HG03439 (cell line): ENCODE measurements at regions not wholly inside any gene's neighbourhood (a gene's known extent, or its start where the extent isn't known, plus 50 kb on each side); places are given as distances from the start of the nearest gene placed in this dataset.

ENCODE experiments used
- ATAC-seq: cut with Tn5 transposase; IDR thresholded peaks from one replicate; pipeline ENCODE4 v1.9.1; 2021; ENCODE audit warnings: mild to moderate bottlenecking, moderate library complexity; ENCODE audit not compliant: unreplicated experiment

DNA sequence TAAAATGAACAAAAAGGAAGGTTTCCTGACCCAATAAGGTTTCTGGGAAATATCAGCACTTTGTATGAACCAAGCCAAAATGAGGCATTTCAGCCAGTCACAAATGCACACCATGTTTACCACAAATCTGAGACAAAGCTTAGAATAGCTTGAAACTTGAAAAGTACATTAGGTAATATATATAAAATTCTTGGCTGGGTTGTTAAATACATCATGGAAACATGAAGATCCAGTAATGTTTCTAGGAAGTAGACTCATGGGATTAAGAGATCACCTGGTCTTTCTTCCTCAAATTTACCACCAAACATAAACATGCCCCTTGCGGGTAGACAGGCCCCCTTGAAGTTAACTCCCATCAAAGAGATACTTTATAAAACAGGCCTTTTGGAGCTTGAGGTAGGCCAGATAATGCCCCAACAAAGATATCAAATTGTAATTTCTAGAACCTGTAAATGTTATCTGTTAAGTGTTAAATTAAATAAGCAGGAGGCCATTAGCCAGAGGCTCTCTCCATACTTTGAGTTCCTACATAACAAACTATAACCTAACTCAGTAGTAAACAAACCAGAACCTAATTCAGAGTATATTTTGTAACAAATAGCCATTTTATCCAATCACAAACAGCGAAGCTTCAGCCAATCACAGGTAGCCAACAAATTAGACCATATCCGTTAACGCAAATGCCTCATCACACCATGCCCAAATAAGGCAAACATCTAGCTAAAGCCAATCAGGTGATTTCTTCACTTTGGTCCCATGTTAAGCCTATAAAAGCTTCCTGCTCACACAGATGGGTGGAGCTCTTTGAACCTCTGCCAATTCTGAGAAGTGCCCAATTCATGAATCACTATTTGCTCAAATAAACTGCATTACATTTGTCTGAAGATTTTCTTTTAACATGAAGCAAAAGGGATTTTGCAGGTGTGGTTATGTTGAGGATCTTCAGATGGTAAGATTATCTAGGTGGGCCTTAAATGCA lies 127.9 kb upstream of the TARS1 start:
- ATAC-seq, result no peak

DNA sequence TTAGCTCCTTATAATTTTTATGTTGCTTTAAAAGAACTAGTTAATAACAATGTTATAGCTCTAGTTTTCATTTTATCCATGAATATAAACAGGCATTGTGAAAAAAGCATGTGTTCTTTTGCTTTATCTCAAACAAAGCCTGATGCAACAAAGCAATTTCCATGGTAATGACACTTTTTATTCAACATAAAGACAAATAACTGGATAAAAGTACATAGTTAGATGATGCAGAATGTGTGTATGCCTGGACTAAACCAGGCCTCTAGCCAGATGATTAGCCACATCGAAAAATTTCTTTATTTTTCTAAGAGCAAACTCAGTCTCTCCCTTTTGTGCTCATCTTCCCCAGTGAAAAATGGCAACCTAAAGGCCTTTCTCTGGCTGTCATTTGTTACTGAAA lies 125.6 kb upstream of the TARS1 start:
- ATAC-seq, result no peak

DNA sequence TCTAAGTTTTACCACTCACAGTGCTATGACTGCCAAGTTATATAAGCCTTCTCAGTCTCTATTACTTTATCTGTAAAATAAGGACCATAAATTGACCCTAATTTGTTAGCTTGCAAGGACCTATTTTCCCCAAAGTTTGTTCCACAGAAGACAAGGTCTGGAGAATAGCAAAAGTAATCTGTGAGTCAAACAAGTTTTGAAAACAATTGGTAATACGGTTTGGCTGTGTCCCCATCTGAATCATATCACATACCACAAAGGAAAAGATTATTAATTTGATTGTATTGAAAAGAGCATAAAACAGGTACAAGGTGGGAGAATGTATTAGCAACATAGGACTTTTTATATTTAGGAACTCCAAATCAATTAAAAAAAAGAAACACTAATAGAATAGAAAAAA lies 124.0 kb upstream of the TARS1 start:
- ATAC-seq, result no peak

DNA sequence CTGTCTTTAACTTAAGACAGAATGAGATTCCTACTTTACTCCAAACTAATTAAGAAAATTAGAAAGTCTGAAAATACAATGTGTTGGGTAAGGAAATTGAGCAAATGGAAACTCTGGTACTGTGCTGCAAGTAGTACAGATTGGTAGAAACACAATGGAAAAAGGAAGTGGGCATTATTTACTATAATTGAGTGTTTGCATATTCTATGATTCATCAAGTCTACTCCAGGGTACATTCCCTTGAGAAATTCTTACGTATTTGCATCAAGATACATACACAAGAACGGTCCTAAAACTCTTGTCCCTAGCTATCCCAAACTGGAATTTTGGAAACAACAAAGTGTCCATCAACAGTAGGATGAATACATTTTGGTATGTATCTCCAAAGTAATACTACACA lies 123.5 kb upstream of the TARS1 start:
- no peak for ATAC-seq

DNA sequence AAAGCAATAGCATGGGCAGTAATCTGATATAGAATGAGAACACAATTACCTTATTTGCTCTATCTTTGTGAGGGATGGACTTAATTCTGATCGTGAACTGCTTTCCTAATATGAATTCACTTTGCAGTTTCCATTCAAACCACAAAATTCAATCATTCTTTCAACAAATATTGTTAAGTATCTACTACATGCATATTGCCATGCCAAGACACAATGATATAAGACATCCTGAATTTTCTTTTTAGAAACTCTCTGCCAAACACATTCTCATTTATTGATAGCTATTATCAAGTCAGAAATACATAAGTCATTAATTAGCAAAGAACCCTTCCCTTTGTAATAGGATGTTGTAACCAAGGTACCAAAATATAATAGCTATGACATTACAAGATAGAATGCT lies 121.6 kb upstream of the TARS1 start:
- ATAC-seq, result no peak

DNA sequence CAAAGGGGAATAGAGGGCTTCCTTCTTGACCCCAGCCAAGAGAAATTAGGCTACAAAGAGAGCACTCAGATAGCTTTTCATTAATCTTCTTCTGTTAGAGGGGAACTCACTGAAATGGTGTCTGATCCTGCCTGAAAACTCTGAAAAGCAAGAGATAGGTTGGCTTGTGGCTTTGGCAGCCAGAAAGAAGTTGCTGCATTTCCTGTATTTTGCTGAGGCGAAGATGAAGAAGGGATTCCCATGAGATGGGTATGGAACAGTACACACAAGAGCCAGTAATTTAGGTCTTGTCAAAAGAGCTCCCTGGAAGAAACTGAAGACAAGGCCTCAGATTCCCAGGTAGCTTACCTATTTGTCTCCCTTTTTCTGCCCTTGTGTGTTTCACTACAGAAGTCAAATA lies 120.9 kb upstream of the TARS1 start:
- ATAC-seq, result no peak

DNA sequence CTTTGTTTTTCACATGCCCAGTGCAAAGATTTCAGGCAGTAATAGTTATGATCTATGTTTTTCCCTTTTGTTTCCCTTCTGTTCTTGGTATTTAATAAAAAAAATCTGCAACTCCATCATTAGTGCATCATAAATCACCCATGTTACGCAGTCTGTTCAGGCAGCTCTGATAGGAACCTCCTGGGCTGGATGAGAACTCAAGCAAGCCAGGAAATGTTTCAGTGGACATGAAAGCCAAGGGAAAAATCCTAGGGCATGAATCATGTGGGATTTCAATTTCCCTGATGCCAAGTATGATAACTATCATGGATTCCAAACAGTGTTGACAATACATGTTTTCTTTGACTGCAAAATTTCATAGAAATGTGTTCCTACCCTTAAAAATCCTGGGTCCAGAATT lies 119.7 kb upstream of the TARS1 start:
- no peak for ATAC-seq

DNA sequence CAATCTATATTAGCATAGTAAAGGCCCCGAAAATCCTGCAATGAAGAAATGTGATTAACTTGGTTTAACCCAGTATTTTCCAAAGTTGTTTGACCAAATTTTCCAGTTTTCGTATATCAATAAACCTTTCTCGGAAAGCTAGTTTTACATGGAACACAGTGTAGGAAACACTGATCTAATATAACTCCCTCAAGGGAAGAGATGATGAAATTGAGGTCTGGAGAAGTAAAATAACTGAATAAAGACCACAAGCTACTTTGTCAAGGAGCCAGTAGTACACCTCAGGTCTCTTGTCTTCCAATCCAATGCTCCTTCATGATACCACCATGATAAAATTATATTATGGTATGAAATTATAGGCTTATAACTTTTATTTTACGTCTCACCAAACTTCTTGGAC lies 118.1 kb upstream of the TARS1 start:
- ATAC-seq, result no peak

DNA sequence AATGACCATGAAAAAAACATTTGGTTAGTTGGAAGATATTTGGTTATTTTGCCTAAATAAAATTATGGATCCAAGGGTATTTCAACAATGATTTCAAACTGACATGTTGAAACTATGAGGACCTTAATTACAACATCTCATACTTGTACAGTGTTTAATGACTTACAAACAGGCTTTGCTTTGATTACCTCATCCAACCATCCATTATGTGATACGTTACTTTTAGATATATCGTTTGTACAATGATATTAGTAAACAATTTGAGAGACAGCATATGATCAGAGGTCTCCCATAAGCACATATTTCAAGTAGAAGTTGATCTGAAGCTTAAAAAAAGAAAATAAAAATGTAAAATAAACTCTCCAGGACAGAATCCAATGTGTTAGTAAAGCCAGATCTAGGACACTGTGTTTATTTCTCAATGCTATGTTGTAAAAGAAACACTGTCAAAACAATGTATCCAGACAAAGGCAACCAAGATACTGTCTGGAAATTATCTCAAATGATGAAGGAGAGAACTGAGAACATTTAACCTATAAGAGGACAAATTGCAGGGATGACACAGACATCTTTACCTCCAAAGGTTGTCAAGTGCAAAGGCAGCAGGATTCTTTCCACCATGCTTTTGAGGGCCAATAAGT lies 116.0 kb upstream of the TARS1 start:
- ATAC-seq, result no peak

DNA sequence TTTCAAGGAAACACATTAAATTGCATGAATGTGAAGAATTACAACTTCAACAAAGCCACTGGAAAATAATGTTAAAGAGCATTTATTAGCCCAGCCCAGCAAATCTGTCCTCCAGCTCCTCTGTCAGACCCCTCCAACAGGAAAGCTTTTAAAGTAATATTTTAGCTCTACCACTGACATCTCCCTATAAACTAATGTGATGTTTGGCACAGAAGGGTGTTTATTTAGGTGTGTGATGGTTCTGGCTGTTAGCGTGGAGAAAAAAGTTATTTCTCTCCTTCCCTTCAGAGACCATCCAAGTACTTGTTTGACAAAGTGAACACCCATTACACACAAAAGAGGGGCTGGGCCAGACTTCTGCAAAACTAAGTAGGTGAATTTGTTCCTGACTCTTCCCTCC lies 111.9 kb upstream of the TARS1 start:
- no peak for ATAC-seq

DNA sequence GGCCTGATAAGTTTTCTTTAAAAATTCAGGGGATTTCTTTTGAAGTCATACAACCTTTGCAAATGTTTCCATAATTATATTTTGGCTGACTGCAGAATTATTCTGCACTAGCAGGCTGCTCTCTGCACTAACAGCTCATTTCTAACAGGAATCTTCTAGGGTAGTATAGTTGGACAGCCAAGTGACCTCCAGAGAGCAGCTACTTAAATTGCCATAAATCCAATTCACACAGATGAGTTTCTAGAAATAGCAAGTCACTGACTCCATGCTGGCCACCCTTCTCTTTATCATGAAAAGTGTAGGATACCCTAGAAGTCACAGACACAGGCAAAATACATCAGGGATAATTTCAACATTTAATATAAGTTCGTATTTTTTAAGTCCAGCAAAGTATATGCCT lies 110.9 kb upstream of the TARS1 start:
- no peak for ATAC-seq

DNA sequence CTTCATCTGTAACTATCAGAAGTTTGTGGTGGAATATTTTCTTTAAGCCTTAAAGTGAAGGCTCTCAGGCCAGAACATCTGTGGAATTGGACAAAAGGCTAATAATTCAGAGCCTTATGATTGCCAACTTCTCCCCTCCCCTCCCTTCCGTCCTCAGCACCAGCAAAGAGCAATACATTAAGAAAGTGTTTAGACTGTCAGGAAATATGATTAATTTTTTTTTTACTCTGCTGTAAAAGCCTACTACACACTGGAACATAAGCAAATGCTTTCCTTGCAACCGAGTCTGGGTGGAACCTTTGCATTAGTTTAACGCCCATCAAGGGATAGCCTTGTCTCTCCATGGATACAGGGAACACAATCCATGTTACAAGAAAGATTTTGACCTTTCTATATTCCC lies 110.3 kb upstream of the TARS1 start:
- ATAC-seq, result no peak

DNA sequence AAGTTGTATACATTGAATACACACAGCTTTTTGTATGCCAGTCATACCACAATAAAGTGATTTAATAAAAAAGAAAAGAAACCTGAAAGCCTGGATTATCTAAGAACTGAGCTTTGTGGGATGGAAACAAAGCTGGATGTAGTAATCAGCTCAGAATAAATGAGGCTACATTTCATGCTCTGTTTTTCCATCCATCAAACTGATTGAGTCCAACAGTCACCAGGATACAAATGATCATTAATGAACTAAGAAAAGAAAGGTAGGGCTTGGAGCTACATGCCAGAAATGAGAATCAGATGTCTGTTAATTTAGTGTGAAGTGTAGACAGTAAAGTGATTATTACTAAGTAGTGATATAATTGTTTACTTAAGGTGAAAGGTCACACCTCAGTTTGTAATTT lies 109.8 kb upstream of the TARS1 start:
- no peak for ATAC-seq

DNA sequence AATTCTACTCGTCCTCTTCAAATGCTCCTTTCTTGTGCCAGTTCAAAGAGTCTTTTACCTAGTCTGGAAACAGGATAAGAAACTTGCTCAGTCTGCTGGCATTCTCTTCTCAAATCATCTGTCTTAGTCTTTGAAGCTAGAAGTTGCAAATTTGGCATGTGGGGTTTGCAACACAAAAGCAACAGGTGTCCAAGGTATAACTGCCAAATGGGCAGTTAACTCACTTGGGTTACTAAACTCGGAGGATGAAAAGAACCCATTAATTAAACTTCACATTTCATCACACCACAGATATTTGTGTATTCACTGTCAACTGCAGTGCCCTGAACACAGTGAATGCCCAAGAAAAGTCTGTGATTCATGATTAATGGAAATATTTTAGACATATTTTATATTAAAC lies 108.0 kb upstream of the TARS1 start:
- no peak for ATAC-seq

DNA sequence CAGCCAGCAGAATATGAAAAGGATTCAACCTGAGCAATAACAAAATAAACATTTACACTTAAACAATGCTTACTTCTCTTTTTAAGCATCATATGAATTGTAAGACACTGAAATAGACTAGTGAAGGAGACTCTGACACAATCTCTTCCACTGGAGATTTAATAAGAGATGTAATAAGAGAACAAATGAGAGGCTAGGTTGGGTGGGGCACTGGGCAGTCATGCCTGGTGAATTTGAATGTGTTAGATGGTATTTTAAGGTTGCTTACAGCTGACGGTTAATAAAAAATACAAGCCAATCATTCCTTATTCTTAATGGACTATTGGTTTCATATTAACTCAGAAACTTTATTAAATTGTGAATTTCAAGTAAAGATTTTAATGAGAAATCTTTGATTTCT lies 105.9 kb upstream of the TARS1 start:
- ATAC-seq, result no peak

DNA sequence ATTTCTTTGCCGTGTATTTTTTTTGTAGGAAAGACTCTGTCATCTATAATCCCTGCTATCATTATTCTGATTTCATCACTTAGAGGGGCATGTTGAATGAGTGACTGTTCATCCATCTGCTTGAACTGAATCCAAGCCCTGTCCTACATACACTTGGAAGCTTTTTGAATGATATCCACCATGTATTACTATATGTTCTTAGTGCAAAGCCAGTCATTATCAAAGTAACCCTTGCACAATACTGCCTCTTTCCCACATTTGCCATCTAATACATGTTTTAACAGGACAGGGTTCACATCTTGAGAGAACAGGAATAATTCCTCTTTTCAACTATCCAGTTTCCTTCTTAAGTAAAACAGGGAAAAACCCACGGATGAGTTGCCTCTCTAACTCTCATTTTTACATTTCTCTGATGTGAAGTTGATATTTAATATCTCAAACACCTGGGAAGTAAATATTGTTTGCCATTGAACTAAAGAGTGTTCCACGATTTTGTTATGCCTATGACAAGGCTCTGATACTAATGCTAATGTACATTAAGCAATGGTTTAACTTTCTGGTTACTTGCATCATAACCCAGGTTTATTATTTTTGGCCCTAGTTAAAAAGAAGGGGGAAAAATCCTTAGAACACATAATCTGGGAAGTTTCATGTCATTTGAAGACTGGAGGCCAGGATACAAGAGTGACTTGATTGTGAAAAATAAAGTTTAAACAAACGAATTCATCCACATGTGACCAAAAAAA lies 103.7 kb upstream of the TARS1 start:
- ATAC-seq, result no peak

DNA sequence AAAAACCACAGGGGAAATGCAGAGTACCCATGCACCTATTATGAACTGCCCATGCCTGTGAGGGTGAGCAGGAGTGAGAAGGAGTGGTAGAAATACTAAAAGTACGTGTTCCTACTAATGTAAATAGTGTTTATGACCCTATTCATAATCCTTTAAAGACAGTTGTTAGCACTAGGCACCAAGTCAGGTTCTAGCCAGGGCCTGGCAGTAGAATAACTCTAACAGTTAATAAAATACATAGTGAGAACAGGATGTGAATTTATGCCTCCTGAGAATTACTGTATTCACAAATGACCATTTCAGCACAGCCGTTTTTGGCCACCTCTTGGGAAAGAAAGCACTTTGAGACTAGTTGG lies 103.2 kb upstream of the TARS1 start:
- ATAC-seq, result no peak

DNA sequence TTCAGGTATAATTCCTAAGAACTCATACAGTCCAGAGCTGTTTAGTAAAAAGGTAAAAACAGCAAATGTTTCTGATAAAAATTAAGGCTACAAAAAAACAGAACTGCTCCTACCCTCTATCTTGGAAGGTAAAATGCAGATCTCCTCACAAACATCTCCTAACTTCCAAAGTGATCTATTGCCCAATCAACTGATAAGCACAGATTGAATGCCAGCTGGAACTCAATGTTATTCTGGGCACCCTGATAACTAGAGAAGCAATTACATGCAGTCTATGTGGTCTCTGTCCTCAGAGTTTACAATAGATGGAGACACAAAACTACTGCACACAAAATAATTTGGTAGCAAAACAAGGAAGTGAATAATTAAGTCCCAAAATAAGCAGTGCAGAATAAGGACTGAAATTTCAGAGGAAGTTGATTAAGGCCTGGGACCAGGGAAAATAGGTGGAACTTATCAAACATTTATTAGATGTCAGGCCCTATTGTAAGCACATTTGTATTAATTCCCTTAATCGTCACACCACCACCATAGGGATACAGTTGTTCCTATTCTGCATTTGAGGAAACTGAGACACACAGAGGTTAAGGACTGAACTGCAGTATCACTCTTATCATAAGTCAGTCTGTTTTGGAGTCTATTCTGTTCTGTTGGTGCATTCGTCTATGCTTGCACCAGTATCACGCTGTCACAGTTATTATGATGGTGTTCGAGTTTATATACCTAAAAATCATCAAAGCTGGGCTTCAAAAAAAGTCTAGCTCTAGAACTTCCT lies 102.2 kb upstream of the TARS1 start:
- no peak for ATAC-seq

DNA sequence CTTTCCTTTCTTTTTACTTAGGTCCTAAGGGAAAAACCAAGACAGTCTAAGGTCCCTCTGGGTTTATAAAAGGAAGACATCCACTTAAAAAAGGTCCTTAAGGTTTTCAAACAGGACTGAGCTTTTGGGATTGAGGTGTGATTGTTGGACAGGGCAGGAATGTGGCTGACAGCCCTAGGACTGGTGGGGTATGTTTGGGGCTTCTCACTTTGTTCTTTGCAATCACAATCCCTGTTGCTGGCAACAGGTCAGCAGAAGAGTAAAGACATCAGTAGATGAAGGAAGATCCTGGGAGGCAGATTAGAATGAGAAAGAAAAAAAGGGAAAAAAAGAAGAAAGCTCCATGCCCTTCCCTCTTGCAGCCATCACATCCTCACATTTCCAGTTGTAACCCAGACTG lies 101.4 kb upstream of the TARS1 start:
- no peak for ATAC-seq

DNA sequence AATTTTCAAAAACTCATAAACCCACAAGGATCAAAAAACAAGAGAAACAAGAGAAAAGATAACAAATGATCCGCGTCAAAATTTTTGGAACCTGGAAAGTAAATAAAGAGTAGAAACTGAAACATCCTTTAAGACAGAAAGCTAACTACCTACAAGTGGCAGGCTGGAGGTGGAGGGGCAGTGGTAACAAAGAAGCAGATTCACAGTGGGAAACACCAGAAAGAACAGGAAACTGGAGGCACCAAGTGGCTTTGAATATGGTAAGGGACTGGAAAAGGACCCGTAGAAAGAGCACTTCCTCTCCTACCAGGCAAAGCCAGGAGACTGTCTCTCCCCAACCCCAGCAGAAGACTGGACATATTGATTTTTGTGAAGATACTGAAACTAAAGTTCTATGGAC lies 100.6 kb upstream of the TARS1 start:
- ATAC-seq, result no peak

DNA sequence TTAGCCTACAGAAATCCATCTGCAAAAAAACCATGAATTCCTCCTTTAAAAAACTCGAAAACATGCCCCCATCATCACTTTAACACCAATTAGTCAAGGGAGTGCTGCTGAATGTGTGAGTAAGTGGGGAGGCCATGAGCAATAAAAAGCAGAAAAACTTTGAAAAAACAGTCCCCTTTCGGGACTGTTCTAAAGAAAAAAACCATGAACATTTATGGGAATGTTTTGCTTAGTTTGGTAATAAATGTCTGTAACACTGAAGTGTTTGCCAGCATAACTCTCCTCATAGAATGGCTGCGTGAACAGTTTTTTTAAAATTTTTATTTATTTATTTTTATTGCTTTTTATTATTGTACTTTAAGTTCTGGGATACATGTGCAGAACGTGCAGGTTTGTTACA lies 99.4 kb upstream of the TARS1 start:
- ATAC-seq, result no peak
